H1 (cell line): ENCODE measurements at regions not wholly inside any gene's neighbourhood (a gene's known extent, or its start where the extent isn't known, plus 50 kb on each side); places are given as distances from the start of the nearest gene placed in this dataset.

Experiments
- CEBPB ChIP-seq: IDR thresholded peaks from 2 replicates; pipeline ENCODE4 v1.6.1; 2012; ENCODE audit warnings: low read depth, low read length
- JUN ChIP-seq: IDR thresholded peaks from 2 replicates; pipeline ENCODE4 v1.6.1; 2011; ENCODE audit warnings: low read depth, mild to moderate bottlenecking, improper control_type of control experiment, low read length
- NANOG ChIP-seq: IDR thresholded peaks from 2 replicates; pipeline ENCODE4 v1.6.1; 2011; ENCODE audit warnings: low read length, low read depth, mild to moderate bottlenecking, inconsistent platforms; ENCODE audit not compliant: insufficient read depth, poor library complexity, severe bottlenecking
- NRF1 ChIP-seq: IDR thresholded peaks from 2 replicates; pipeline ENCODE4 v1.6.1; 2011; ENCODE audit warnings: mild to moderate bottlenecking, low read depth, low read length, improper control_type of control experiment
- SP2 ChIP-seq: IDR thresholded peaks from 2 replicates; pipeline ENCODE4 v1.6.1; 2012; ENCODE audit warnings: mild to moderate bottlenecking, low read length, inconsistent platforms
- SRF ChIP-seq: IDR thresholded peaks from 2 replicates; pipeline ENCODE4 v1.6.1; 2011; ENCODE audit warnings: mild to moderate bottlenecking, low read depth, low read length, moderate library complexity
- TAF7 ChIP-seq: optimal IDR thresholded peaks from 2 replicates; pipeline ENCODE3; 2011; ENCODE audit warnings: low read depth, mild to moderate bottlenecking, inconsistent platforms, low read length, moderate library complexity, borderline replicate concordance
- YY1 ChIP-seq: IDR thresholded peaks from 2 replicates; pipeline ENCODE4 v1.6.1; 2011; ENCODE audit warnings: low read depth, mild to moderate bottlenecking, low read length
- TF ChIP-seq, protein P1 (sequence below): fragments of 300-600 bp; sonication (generic); IDR thresholded peaks from 2 replicates; pipeline ENCODE4 v1.7.1; 2012; ENCODE audit warnings: low read length, moderate library complexity, mild to moderate bottlenecking, inconsistent platforms; ENCODE audit not compliant: insufficient replicate concordance
- TF ChIP-seq, protein P2 (sequence below): IDR thresholded peaks from 2 replicates; pipeline ENCODE4 v1.6.1; 2012; ENCODE audit warnings: low read length, inconsistent platforms

DNA sequence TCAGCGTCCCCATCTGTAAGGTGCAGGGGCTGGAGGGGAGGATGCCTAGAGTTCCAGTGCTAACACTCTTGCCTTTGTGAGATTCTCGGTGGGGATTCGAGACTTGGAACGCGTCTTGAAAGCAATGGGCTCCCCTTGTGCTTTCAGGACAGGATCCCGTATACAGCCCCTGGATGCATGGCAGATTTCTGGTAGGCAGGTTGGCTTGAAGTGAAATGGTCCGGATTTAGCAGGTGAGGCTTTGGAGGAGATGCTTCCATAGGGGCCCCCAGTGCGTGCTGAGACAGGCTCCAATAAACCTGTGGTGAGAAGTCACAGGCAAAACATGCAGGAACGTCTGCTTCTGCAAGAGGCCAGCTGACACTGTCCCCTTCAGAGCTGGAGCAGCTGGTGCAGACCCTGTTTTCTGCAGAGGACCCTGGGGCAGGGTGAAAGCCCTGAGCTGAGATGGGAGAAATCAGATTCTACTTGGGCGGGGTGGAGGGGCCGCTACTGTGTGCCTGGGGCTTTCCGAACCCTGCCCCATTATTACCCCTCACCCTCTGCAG, 270.4 kb downstream of the PTPRU start (continued):
- TF ChIP-seq, protein P1, sequence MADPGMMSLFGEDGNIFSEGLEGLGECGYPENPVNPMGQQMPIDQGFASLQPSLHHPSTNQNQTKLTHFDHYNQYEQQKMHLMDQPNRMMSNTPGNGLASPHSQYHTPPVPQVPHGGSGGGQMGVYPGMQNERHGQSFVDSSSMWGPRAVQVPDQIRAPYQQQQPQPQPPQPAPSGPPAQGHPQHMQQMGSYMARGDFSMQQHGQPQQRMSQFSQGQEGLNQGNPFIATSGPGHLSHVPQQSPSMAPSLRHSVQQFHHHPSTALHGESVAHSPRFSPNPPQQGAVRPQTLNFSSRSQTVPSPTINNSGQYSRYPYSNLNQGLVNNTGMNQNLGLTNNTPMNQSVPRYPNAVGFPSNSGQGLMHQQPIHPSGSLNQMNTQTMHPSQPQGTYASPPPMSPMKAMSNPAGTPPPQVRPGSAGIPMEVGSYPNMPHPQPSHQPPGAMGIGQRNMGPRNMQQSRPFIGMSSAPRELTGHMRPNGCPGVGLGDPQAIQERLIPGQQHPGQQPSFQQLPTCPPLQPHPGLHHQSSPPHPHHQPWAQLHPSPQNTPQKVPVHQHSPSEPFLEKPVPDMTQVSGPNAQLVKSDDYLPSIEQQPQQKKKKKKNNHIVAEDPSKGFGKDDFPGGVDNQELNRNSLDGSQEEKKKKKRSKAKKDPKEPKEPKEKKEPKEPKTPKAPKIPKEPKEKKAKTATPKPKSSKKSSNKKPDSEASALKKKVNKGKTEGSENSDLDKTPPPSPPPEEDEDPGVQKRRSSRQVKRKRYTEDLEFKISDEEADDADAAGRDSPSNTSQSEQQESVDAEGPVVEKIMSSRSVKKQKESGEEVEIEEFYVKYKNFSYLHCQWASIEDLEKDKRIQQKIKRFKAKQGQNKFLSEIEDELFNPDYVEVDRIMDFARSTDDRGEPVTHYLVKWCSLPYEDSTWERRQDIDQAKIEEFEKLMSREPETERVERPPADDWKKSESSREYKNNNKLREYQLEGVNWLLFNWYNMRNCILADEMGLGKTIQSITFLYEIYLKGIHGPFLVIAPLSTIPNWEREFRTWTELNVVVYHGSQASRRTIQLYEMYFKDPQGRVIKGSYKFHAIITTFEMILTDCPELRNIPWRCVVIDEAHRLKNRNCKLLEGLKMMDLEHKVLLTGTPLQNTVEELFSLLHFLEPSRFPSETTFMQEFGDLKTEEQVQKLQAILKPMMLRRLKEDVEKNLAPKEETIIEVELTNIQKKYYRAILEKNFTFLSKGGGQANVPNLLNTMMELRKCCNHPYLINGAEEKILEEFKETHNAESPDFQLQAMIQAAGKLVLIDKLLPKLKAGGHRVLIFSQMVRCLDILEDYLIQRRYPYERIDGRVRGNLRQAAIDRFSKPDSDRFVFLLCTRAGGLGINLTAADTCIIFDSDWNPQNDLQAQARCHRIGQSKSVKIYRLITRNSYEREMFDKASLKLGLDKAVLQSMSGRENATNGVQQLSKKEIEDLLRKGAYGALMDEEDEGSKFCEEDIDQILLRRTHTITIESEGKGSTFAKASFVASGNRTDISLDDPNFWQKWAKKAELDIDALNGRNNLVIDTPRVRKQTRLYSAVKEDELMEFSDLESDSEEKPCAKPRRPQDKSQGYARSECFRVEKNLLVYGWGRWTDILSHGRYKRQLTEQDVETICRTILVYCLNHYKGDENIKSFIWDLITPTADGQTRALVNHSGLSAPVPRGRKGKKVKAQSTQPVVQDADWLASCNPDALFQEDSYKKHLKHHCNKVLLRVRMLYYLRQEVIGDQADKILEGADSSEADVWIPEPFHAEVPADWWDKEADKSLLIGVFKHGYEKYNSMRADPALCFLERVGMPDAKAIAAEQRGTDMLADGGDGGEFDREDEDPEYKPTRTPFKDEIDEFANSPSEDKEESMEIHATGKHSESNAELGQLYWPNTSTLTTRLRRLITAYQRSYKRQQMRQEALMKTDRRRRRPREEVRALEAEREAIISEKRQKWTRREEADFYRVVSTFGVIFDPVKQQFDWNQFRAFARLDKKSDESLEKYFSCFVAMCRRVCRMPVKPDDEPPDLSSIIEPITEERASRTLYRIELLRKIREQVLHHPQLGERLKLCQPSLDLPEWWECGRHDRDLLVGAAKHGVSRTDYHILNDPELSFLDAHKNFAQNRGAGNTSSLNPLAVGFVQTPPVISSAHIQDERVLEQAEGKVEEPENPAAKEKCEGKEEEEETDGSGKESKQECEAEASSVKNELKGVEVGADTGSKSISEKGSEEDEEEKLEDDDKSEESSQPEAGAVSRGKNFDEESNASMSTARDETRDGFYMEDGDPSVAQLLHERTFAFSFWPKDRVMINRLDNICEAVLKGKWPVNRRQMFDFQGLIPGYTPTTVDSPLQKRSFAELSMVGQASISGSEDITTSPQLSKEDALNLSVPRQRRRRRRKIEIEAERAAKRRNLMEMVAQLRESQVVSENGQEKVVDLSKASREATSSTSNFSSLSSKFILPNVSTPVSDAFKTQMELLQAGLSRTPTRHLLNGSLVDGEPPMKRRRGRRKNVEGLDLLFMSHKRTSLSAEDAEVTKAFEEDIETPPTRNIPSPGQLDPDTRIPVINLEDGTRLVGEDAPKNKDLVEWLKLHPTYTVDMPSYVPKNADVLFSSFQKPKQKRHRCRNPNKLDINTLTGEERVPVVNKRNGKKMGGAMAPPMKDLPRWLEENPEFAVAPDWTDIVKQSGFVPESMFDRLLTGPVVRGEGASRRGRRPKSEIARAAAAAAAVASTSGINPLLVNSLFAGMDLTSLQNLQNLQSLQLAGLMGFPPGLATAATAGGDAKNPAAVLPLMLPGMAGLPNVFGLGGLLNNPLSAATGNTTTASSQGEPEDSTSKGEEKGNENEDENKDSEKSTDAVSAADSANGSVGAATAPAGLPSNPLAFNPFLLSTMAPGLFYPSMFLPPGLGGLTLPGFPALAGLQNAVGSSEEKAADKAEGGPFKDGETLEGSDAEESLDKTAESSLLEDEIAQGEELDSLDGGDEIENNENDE, result no peak
- TF ChIP-seq NRF1 (no peak), YY1 (no peak), JUN (no peak), CEBPB (no peak), SRF (no peak), TAF7 (no peak), SP2 (no peak), NANOG (no peak)
- TF ChIP-seq, protein P2, sequence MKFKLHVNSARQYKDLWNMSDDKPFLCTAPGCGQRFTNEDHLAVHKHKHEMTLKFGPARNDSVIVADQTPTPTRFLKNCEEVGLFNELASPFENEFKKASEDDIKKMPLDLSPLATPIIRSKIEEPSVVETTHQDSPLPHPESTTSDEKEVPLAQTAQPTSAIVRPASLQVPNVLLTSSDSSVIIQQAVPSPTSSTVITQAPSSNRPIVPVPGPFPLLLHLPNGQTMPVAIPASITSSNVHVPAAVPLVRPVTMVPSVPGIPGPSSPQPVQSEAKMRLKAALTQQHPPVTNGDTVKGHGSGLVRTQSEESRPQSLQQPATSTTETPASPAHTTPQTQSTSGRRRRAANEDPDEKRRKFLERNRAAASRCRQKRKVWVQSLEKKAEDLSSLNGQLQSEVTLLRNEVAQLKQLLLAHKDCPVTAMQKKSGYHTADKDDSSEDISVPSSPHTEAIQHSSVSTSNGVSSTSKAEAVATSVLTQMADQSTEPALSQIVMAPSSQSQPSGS, result no peak
